ENCODE measurements at regions not wholly inside any gene's neighbourhood (a gene's known extent, or its start where the extent isn't known, plus 50 kb on each side); places are given as distances from the start of the nearest gene placed in this dataset.
"Not testable (repeated sequence)": the region's sequence is repeated elsewhere in the genome, so short reads cannot be mapped to it uniquely, and the experiment has no call there.

DNA sequence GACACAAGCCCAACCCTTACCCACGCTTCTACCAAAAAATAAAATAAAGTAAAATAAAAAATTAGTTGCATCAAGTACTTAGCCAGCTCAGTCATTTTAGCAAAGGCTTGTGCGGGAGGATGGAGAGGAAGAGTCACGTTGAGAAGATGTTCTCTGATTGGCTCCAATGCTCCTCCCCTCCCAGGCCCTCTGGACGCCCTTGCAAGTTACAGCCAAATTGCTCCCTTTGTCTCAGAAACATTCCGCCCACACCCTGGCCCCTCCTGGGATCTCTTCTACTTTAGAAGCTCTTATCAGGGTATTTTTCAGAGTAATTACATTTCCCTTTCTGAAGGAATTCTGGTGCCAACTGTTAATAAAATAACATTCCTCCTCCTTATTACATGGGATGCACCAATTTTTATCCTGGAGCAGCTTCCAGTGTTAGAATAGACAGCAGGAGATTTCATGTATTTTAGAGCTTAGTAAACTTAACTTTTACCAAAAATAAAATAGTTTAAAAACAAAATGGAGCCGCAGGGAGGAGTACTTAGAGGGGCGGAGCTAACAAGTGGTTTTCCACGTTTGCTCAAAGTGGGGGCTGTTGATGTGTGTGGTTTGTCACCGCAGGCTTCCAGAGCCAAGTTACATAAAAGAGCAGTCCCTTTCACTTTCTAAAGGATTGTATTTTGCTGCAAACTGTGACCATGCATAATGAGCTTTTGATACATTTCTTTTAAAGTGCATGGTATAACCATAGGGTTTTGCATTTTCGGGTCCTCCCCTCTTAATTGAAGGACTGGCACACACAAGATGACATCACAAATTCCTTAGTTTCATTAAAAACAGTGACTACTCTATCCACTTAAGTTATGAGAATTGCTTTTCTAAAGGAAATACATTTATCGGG, 71.7 kb upstream of the RAP1B start:
- ATAC-seq (ENCODE audit: low read depth) (no peak), DNase-seq (ENCODE audit: low spot score) (no peak)
- TF ChIP-seq, protein P1, sequence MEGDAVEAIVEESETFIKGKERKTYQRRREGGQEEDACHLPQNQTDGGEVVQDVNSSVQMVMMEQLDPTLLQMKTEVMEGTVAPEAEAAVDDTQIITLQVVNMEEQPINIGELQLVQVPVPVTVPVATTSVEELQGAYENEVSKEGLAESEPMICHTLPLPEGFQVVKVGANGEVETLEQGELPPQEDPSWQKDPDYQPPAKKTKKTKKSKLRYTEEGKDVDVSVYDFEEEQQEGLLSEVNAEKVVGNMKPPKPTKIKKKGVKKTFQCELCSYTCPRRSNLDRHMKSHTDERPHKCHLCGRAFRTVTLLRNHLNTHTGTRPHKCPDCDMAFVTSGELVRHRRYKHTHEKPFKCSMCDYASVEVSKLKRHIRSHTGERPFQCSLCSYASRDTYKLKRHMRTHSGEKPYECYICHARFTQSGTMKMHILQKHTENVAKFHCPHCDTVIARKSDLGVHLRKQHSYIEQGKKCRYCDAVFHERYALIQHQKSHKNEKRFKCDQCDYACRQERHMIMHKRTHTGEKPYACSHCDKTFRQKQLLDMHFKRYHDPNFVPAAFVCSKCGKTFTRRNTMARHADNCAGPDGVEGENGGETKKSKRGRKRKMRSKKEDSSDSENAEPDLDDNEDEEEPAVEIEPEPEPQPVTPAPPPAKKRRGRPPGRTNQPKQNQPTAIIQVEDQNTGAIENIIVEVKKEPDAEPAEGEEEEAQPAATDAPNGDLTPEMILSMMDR (IDR thresholded peaks at IDR 0.05; ENCODE audit: poor library complexity, severe bottlenecking): no peak
- Histone ChIP-seq H3K4me3 (ENCODE audit: severe bottlenecking) (no peak overlapping the region), H3K4me1 (ENCODE audit: insufficient read depth, poor library complexity, severe bottlenecking) (no peaks in the 10 kb centered on the region), H3K27ac (ENCODE audit: poor library complexity, severe bottlenecking) (no peak overlapping the region), H3K36me3 (ENCODE audit: low read depth) (no peaks in the 10 kb centered on the region), H3K9me3 (ENCODE audit: severe bottlenecking) (no peaks in the 10 kb centered on the region), H3K27me3 (ENCODE audit: insufficient read depth, poor library complexity, severe bottlenecking) (no peaks in the 10 kb centered on the region)

DNA sequence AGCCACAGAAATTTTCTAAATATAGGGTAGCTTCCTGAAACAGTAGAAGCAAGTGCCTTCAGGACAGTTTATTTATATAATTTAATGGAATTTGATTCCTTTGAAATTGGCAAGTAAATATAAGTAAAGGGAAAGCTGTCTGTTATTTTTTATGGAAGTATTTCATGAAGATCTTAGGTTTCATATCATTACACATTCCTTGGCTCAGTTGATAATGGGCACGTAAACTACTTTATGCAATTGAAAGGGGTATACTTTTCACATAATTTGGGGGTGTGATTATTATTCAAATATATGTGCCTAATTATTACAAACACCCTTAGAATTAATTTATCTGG, 71.1 kb upstream of the RAP1B start:
- Histone ChIP-seq H3K9me3 (ENCODE audit: severe bottlenecking) (no peaks in the 10 kb centered on the region), H3K4me3 (ENCODE audit: severe bottlenecking) (no peak overlapping the region)
- no peak for ATAC-seq (ENCODE audit: low read depth)

DNA sequence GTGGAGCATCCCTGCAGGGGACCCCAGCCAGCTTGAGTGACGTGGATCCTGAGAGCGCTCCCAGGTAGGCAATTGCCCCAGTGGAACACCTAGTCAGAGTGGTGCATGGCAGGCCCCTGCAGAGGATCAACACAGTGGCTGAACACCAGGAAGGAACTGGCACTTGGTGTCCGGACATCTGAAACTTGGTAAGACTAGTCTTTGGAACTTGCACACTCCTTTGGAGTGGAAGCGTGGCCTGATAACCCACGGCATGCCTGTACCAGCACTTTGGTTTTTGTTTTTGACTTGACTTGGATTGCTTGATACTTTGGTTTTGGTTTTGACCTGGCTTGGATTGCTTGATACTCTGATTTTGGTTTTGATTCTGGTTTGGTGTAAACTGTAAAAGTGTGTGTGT, 69.9 kb upstream of the RAP1B start:
- H3K36me3 ChIP-seq (ENCODE audit: low read depth); H3K27ac ChIP-seq (ENCODE audit: poor library complexity, severe bottlenecking); H3K4me1 ChIP-seq (ENCODE audit: insufficient read depth, poor library complexity, severe bottlenecking); H3K27me3 ChIP-seq (ENCODE audit: insufficient read depth, poor library complexity, severe bottlenecking); ATAC-seq (ENCODE audit: low read depth); H3K9me3 ChIP-seq (ENCODE audit: severe bottlenecking); DNase-seq (ENCODE audit: low spot score); H3K4me3 ChIP-seq (ENCODE audit: severe bottlenecking): not testable (repeated sequence)

More for the DNA sequence above, 71.1 kb upstream of the RAP1B start:
- no peak overlapping the region for H3K27ac ChIP-seq (ENCODE audit: poor library complexity, severe bottlenecking)
- no peaks in the 10 kb centered on the region for H3K27me3 ChIP-seq (ENCODE audit: insufficient read depth, poor library complexity, severe bottlenecking)
- no peak for DNase-seq (ENCODE audit: low spot score)
- H3K4me1 ChIP-seq (ENCODE audit: insufficient read depth, poor library complexity, severe bottlenecking): no peaks in the 10 kb centered on the region
- TF ChIP-seq, protein P1 (IDR thresholded peaks at IDR 0.05; ENCODE audit: poor library complexity, severe bottlenecking): no peak
- H3K36me3 ChIP-seq (ENCODE audit: low read depth): no peaks in the 10 kb centered on the region

DNA sequence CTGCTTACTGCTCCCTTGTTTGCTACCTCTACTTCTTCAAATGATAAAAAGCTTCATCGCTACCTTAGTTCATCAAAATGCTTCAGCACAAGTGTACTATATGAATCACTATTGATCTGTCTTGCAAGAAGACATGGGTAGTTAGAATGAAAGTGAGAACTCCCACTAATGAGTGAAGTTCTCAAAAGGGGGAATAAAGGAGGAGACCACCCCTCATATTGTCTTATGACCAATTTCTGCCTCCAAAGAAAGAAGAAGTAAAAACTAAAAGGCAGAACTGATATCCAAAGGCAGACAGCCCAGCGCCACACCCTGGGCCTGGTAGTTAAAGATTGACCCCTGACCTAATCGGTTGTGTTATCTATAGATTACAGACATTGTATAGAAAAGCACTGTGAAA, 63.4 kb upstream of the RAP1B start:
- H3K36me3 ChIP-seq (ENCODE audit: low read depth); H3K27me3 ChIP-seq (ENCODE audit: insufficient read depth, poor library complexity, severe bottlenecking); H3K4me1 ChIP-seq (ENCODE audit: insufficient read depth, poor library complexity, severe bottlenecking); H3K27ac ChIP-seq (ENCODE audit: poor library complexity, severe bottlenecking); ATAC-seq (ENCODE audit: low read depth); H3K9me3 ChIP-seq (ENCODE audit: severe bottlenecking); DNase-seq (ENCODE audit: low spot score); H3K4me3 ChIP-seq (ENCODE audit: severe bottlenecking): not testable (repeated sequence)

DNA sequence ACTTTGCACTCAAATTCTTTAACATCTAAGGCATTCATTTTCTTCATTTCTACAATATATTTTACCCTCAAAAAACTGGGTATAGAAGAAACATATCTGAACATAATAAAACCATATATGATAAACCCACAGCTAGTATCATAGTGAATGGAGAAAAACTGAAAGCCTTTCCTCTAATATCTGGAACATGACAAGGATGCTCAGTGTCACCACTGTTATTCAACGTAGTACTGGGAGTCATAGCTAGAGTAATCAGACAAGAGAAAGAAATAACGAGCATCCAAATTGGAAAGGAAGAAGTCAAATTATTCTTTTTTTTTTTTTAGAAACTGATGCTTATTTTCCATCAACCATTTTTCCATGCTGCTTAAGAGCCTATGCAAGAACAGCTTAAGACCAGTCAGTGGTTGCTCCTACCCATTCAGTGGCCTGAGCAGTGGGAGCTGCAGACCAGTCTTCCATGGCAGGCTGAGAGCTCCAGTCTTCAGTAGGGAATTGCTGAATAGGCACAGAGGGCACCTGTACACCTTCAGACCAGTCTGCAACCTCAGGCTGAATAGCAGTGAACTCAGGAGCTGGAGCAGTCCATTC, 58.0 kb upstream of the RAP1B start:
- H3K27me3 ChIP-seq (ENCODE audit: insufficient read depth, poor library complexity, severe bottlenecking); H3K4me3 ChIP-seq (ENCODE audit: severe bottlenecking); DNase-seq (ENCODE audit: low spot score); H3K36me3 ChIP-seq (ENCODE audit: low read depth); H3K9me3 ChIP-seq (ENCODE audit: severe bottlenecking); H3K27ac ChIP-seq (ENCODE audit: poor library complexity, severe bottlenecking); ATAC-seq (ENCODE audit: low read depth): not testable (repeated sequence)
- H3K4me1 ChIP-seq (ENCODE audit: insufficient read depth, poor library complexity, severe bottlenecking): peaks cover 11% of the 10 kb centered on the region

DNA sequence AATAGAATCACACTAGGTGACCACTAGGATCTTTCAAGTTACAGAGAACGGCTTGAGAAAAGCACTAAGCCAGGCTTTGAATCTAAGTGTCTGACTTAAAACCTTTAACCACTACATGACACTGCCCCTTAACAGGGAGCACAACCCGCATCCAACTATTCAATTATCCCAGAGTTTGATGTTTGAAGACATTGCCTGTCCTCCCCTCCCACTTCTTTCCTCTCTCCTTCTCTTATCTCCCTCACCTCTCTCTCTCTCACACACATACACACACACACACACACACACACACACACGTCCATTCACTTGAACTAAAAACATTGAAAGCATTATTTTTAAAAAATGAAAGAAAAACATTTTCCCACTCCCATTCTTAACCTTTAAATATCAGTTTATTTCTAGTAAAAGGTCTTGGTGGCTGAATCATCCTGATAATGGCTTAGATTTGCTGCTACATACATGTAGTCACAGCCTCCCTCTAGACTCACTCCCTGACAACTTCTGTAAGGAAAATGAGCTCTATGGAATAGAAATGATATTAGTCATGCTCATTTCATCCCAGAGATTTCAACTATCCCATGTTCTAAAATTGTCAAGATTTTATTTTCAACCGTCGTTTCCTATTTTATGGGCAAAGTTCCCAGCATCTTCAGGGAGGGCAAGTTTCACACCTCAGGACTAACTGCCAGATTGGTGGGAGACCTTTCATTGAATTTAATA, 53.5 kb upstream of the RAP1B start:
- ATAC-seq (ENCODE audit: low read depth) (peak; percentile 96), DNase-seq (ENCODE audit: low spot score) (no peak)
- H3K27ac ChIP-seq (ENCODE audit: poor library complexity, severe bottlenecking): peak overlapping the region; percentile 48
- H3K9me3 ChIP-seq (ENCODE audit: severe bottlenecking): no peaks in the 10 kb centered on the region
- peaks cover 21% of the 10 kb centered on the region for H3K4me1 ChIP-seq (ENCODE audit: insufficient read depth, poor library complexity, severe bottlenecking)
- TF ChIP-seq, protein P1 (IDR thresholded peaks at IDR 0.05; ENCODE audit: poor library complexity, severe bottlenecking): no peak
- H3K4me3 ChIP-seq (ENCODE audit: severe bottlenecking): no peak overlapping the region
- no peaks in the 10 kb centered on the region for H3K27me3 ChIP-seq (ENCODE audit: insufficient read depth, poor library complexity, severe bottlenecking)
- H3K36me3 ChIP-seq (ENCODE audit: low read depth): peaks cover 3% of the 10 kb centered on the region; the same call in 1 of the 2 replicates

Data from RWPE2 (cell line).